DND-41 (cell line): ENCODE measurements at regions not wholly inside any gene's neighbourhood (a gene's known extent, or its start where the extent isn't known, plus 50 kb on each side); places are given as distances from the start of the nearest gene placed in this dataset.
"Not testable (repeated sequence)": the region's sequence is repeated elsewhere in the genome, so short reads cannot be mapped to it uniquely, and the experiment has no call there.

Source experiments
- ATAC-seq: fragments of 200-7000 bp; cut with Tn5 transposase; 3 replicates; pipeline ENCODE4 v1.9.1; 2021; ENCODE audit warnings: low read depth; ENCODE audit not compliant: insufficient read depth
- DNase-seq: peaks from one replicate; pipeline ENCODE4 v3.0.0-alpha.2; 2020
- H2AFZ ChIP-seq: 2 replicates; pipeline ENCODE4 v1.6.0; 2012; ENCODE audit warnings: low read depth, low read length
- H3K27ac ChIP-seq: 2 replicates; pipeline ENCODE4 v1.5.1; 2012; ENCODE audit warnings: low read length, inconsistent platforms
- H3K27me3 ChIP-seq: fragments of 200-600 bp; sonication (generic); 2 replicates; pipeline ENCODE4 v1.6.0; 2012; ENCODE audit warnings: low read length, mild to moderate bottlenecking, inconsistent platforms; ENCODE audit not compliant: insufficient read depth, poor library complexity
- H3K36me3 ChIP-seq: 2 replicates; pipeline ENCODE4 v1.5.1; 2012; ENCODE audit warnings: low read length, inconsistent platforms; ENCODE audit not compliant: insufficient read depth
- H3K4me1 ChIP-seq: 2 replicates; pipeline ENCODE4 v1.5.1; 2012; ENCODE audit warnings: mild to moderate bottlenecking, low read length; ENCODE audit not compliant: insufficient read depth
- H3K4me2 ChIP-seq: 2 replicates; pipeline ENCODE4 v1.6.0; 2012; ENCODE audit warnings: mild to moderate bottlenecking, moderate library complexity, low read length, inconsistent platforms; ENCODE audit not compliant: insufficient read depth
- H3K4me3 ChIP-seq, 2 experiments: fragments of 200-600 bp in 1 of 2; shearing (Covaris generic) in 1 of 2; 2 replicates each; pipeline ENCODE4 v1.5.1; 2012 to 2016; ENCODE audit warnings: inconsistent platforms in 2 of 2, low read length in 2 of 2, mild to moderate bottlenecking in 2 of 2, low read depth in 1 of 2, moderate library complexity in 1 of 2
- H3K79me2 ChIP-seq: 2 replicates; pipeline ENCODE4 v1.6.0; 2012; ENCODE audit warnings: low read length, inconsistent platforms; ENCODE audit not compliant: insufficient read depth
- H3K9ac ChIP-seq: 2 replicates; pipeline ENCODE4 v1.6.0; 2012; ENCODE audit warnings: low read depth, mild to moderate bottlenecking, inconsistent platforms, low read length, moderate library complexity
- H3K9me3 ChIP-seq: 2 replicates; pipeline ENCODE4 v1.5.1; 2012; ENCODE audit warnings: low read length, moderate library complexity, mild to moderate bottlenecking, inconsistent platforms; ENCODE audit not compliant: insufficient read depth, severe bottlenecking
- H4K20me1 ChIP-seq: 2 replicates; pipeline ENCODE4 v1.6.0; 2012; ENCODE audit warnings: low read length; ENCODE audit not compliant: insufficient read depth
- EZH2 ChIP-seq: IDR thresholded peaks from 3 replicates; pipeline ENCODE4 v1.6.1; 2012; ENCODE audit warnings: borderline replicate concordance, low read depth, mild to moderate bottlenecking, moderate library complexity, low read length, inconsistent platforms; ENCODE audit not compliant: severe bottlenecking
- TF ChIP-seq, protein P1 (sequence below): IDR thresholded peaks from 2 replicates; pipeline ENCODE4 v1.5.1; 2012; ENCODE audit warnings: borderline replicate concordance, low read length, moderate library complexity, mild to moderate bottlenecking; ENCODE audit not compliant: poor library complexity, severe bottlenecking; ENCODE audit errors: extremely low read depth

DNA sequence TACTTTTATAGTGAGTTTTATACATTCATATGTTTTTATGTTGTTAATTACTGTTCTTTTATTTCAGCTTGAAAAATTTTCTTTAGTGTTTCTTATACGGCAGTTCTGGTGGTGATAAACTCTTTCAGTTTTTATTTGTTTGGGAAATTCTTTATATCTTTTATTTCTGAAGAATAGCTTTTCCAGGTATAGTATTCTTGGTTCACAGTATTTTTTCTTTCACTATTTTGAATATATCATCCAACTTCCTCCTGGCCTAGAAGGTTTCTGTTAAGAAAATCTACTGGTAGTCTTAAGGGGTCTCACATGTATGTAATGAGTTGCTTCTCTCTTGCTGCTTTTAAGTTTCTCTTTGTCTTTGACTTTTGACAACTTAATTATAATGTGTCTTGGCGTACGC, 79.4 kb downstream of the NXNL2 start:
- no peaks in the 10 kb centered on the region for H4K20me1 ChIP-seq
- H3K79me2 ChIP-seq = no peaks in the 10 kb centered on the region
- H3K9me3 ChIP-seq = no peaks in the 10 kb centered on the region
- no peak overlapping the region for H3K4me3 ChIP-seq
- H2AFZ ChIP-seq = no peak overlapping the region
- H3K9ac ChIP-seq = no peak overlapping the region
- ATAC-seq (no peak), DNase-seq (no peak)
- no peaks in the 10 kb centered on the region for H3K27me3 ChIP-seq
- TF ChIP-seq, protein P1, sequence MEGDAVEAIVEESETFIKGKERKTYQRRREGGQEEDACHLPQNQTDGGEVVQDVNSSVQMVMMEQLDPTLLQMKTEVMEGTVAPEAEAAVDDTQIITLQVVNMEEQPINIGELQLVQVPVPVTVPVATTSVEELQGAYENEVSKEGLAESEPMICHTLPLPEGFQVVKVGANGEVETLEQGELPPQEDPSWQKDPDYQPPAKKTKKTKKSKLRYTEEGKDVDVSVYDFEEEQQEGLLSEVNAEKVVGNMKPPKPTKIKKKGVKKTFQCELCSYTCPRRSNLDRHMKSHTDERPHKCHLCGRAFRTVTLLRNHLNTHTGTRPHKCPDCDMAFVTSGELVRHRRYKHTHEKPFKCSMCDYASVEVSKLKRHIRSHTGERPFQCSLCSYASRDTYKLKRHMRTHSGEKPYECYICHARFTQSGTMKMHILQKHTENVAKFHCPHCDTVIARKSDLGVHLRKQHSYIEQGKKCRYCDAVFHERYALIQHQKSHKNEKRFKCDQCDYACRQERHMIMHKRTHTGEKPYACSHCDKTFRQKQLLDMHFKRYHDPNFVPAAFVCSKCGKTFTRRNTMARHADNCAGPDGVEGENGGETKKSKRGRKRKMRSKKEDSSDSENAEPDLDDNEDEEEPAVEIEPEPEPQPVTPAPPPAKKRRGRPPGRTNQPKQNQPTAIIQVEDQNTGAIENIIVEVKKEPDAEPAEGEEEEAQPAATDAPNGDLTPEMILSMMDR = no peak
- no peak for TF ChIP-seq EZH2
- H3K27ac ChIP-seq = no peak overlapping the region
- no peaks in the 10 kb centered on the region for H3K4me1 ChIP-seq
- H3K36me3 ChIP-seq = no peaks in the 10 kb centered on the region
- no peak overlapping the region for H3K4me2 ChIP-seq

DNA sequence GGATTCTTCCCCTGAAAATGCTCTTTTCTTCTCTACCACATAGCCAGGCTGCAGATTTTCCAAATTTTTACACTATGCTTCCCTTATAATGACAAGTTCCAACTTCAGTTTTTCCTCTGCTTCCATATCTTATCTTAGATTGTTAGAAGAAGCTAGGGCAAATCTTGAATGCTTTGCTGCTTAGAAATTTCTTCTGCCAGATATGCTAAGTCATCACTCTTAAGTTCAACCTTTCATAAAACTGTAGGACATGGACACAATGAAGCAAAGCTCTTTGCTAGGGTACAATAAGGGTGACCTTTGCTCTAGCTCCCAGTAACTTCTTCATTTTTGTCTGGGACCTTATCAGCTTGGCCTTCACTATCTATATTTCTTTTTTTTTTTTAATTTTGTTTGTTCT, 88.7 kb downstream of the NXNL2 start:
- H3K4me2 ChIP-seq = no peak overlapping the region
- TF ChIP-seq, protein P1 = no peak
- TF ChIP-seq EZH2 = no peak
- no peak for ATAC-seq
- no peaks in the 10 kb centered on the region for H3K9me3 ChIP-seq
- no peaks in the 10 kb centered on the region for H3K4me1 ChIP-seq
- H3K79me2 ChIP-seq = no peaks in the 10 kb centered on the region
- H2AFZ ChIP-seq = no peak overlapping the region
- H3K9ac ChIP-seq = no peak overlapping the region
- no peaks in the 10 kb centered on the region for H3K27me3 ChIP-seq
- no peaks in the 10 kb centered on the region for H3K36me3 ChIP-seq
- no peak overlapping the region for H3K27ac ChIP-seq
- H4K20me1 ChIP-seq = no peaks in the 10 kb centered on the region
- DNase-seq = no peak
- no peak overlapping the region for H3K4me3 ChIP-seq

DNA sequence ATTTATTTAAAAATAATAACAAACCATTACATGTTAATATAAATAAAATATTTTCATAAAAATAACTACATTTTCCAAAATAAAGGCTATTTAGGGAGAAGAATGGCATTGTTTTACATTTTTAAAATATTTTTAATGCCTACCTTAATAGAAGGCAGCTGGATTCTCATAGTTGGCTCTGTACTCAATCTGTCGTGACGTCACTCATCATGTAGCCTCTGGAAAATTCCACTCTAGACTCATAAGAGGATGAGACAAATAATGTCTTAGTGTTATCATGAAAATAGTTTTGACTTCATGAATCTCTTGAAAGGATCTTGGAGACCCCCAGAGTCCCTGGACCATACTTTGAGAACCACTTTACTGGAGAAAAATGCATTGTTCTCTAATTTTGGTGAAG, 93.1 kb downstream of the NXNL2 start:
- ATAC-seq (no peak), DNase-seq (no peak)
- Histone ChIP-seq H3K4me2 (no peak overlapping the region), H4K20me1 (no peaks in the 10 kb centered on the region), H3K27me3 (no peaks in the 10 kb centered on the region), H3K36me3 (no peaks in the 10 kb centered on the region), H3K9ac (no peak overlapping the region), H3K79me2 (no peaks in the 10 kb centered on the region), H3K9me3 (no peaks in the 10 kb centered on the region), H3K27ac (no peak overlapping the region), H3K4me1 (no peaks in the 10 kb centered on the region), H2AFZ (no peak overlapping the region), H3K4me3 (no peak overlapping the region)
- TF ChIP-seq, protein P1 = no peak
- TF ChIP-seq EZH2 = no peak

DNA sequence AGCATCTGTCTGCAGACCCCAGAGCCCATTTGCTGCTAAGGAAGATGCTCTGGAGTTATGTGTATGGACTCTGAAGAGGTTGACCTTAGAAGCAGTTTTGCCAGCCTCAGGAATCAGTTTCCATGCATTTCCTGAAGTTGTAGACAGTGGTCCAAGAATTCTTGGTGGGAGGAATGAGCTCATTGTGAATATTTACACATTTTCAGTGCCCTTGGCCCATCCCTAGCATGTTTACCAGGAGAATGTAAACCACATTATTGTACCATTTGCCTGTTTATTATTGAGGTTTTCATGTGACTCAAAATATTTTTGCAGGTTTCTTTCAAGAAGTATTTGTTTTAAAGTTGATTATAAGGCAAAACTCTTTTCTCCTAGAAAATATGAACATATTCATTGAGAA, 93.8 kb downstream of the NXNL2 start:
- no peaks in the 10 kb centered on the region for H3K9me3 ChIP-seq
- H3K79me2 ChIP-seq = no peaks in the 10 kb centered on the region
- H3K4me2 ChIP-seq = no peak overlapping the region
- TF ChIP-seq EZH2 = no peak
- TF ChIP-seq, protein P1 = no peak
- no peaks in the 10 kb centered on the region for H3K27me3 ChIP-seq
- DNase-seq (no peak), ATAC-seq (no peak)
- no peak overlapping the region for H3K4me3 ChIP-seq
- no peaks in the 10 kb centered on the region for H3K4me1 ChIP-seq
- H2AFZ ChIP-seq = no peak overlapping the region
- no peak overlapping the region for H3K9ac ChIP-seq
- H4K20me1 ChIP-seq = no peaks in the 10 kb centered on the region
- no peaks in the 10 kb centered on the region for H3K36me3 ChIP-seq
- H3K27ac ChIP-seq = no peak overlapping the region

DNA sequence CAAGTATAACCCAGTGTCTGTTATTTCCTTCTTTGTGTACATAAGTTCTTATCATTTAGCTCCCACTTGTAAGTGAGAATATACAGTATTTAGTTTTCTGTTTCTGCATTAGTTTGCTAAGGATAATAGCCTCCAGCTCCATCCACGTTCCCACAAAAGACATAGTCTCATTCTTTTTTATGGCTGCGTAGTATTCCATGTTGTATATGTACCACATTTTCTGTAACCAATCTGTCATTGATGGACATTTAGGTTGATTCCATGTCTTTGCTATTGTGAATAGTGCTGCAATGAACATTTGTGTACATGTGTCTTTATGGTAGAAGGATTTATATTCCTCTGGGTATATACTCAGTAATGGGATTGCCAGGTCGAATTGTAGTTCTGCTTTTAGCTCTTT, 95.6 kb downstream of the NXNL2 start:
- not testable (repeated sequence) for H3K4me3 ChIP-seq, H3K27me3 ChIP-seq, H3K79me2 ChIP-seq, H3K4me2 ChIP-seq, H4K20me1 ChIP-seq, DNase-seq, H3K27ac ChIP-seq, H3K9me3 ChIP-seq, ATAC-seq, H3K36me3 ChIP-seq, H2AFZ ChIP-seq, H3K4me1 ChIP-seq, H3K9ac ChIP-seq
